ENCODE measurements at regions not wholly inside any gene's neighbourhood (a gene's known extent, or its start where the extent isn't known, plus 50 kb on each side); places are given as distances from the start of the nearest gene placed in this dataset.

DNA sequence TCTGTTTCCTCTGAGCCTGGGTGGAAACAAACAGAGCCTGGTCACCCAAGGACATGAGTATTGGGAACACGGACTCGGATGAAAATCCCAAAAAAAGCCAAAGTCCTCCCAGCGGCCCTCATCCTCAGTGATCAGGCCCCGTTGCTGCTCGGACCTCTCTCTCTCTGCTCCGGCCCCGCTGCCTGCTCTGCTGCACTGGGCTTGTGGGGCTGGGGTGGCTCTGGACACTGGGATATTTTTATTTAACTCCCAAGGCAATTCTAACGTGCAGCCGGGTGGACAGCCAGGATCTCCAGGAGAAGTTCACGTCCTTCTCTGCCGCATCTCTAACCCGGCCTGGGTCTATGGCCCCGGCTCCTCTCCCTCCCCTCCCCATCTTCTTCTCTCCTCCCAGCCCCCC is 280.9 kb upstream of the TNRC6C start:
- no peak for DNase-seq (ENCODE audit: low read depth in 2 of 2)

DNA sequence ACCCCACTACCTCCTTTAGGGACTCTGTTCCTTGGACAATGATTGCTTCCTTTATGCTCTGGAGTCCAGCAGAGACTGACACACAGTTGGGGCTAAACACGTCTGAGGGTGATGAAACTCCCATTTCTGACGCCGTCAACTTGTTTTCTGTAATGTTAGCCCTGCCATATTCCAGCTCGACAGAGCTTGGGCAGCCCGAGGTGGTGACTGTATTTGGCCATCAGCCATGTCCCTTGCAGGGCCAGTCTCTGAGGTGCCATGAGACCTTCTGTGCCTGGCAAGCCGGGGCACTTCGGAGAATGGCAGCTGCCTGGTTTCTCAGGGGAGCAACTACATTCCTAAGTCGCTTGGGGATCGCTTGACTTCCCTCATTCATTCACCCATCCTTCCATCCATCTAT is 278.9 kb upstream of the TNRC6C start:
- DNase-seq (ENCODE audit: low read depth in 2 of 2), result no peak

- DNase-seq (ENCODE audit: low read depth in 2 of 2), result no peak
Measured at GRCh38 chr17:77681861-77682260, 276.6 kb upstream of the TNRC6C start.

DNA sequence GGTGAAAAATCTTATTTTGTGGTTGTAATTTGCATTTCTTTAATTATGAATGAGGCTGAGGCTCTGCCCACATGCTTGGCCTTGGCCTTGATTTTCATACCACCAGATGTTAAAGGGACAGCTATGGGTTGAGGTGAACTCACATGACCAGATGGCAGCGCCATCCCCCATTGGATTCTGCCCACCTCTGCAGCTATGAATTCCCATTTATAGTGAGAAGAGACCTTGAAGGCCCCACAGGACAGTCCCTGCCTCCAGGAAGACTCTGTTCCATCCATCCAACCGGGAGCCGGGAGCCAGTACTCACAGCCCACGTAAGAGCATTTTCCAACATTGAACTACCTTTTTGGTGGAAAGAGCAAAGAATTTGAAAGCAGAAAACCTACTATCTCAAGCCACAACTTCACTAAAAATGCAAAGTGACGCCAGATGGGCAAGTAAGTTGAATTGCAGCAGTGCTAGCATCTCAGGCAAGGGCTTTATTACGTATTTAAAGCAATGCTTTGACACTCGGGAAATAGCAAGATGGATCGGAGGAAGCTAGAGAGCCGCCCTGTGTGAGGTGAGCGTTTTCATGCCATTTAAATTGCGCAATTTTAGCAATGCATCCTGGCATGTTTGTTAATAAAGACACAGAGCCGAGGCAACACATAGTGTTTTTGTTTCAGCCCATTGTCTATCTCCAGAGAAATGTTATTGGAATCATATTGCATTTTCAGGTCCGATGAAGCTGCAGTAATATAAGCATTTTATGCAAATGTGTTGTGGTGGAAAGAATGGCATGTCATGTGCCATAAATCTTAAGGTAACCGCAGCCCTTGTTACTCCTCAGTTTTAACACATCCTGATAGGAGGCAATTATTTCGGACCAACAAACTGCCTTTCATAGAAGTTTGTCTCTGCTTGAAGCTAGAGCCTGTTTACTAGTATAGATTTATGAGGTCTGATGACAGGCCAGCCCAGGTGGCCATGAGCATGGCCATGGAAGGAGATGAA is 273.4 kb upstream of the TNRC6C start:
- DNase-seq (ENCODE audit: low read depth in 2 of 2), result no peak

- no peak for DNase-seq (ENCODE audit: low read depth in 2 of 2)
Measured at GRCh38 chr17:77685881-77686486, 272.5 kb upstream of the TNRC6C start.

- no peak for DNase-seq (ENCODE audit: low read depth in 2 of 2)
Measured at GRCh38 chr17:77686903-77687302, 271.6 kb upstream of the TNRC6C start.

DNA sequence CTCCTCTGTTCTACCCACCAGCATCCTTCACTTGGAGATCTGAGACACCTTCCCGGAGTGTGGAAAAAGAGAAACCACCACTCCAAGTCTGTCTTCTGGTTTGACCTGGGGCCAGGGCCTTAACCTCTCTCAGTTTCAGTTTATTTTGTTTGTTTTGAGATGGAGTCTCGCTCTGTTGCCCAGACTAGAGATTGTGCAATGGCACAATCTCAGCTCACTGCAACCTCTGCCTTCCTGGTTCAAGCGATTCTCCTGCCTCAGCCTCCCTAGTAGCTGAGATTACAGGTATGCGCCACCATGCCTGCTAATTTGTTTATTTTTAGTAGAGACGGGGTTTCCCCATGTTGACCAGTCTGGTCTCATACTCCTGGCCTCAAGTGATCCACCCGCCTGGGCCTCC is 271.1 kb upstream of the TNRC6C start:
- no peak for DNase-seq (ENCODE audit: low read depth in 2 of 2)

GRCh38 chr17:77687921-77688320 is 270.6 kb upstream of the TNRC6C start:
- no peak for DNase-seq (ENCODE audit: low read depth in 2 of 2)

DNA sequence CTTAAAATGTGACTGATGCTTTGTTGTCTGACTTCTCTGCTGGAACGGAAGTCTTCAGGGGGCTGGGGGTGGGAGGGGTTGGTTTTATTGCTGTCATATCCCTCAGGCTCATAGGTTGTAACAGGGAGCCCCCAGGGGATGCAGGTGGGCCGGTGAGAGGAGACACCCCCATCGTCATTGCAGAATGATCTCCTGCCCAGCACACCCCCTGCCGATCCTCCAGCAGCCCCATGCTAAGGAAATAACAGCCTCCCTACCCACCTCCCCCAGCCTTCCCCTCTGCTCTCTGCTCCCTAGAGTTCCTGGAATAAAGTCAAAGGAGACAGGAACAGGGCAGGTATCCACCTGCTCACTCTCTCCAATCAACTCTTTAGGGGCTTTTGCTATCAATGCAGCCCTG is 270.1 kb upstream of the TNRC6C start:
- DNase-seq (ENCODE audit: low read depth in 2 of 2), result no peak

DNA sequence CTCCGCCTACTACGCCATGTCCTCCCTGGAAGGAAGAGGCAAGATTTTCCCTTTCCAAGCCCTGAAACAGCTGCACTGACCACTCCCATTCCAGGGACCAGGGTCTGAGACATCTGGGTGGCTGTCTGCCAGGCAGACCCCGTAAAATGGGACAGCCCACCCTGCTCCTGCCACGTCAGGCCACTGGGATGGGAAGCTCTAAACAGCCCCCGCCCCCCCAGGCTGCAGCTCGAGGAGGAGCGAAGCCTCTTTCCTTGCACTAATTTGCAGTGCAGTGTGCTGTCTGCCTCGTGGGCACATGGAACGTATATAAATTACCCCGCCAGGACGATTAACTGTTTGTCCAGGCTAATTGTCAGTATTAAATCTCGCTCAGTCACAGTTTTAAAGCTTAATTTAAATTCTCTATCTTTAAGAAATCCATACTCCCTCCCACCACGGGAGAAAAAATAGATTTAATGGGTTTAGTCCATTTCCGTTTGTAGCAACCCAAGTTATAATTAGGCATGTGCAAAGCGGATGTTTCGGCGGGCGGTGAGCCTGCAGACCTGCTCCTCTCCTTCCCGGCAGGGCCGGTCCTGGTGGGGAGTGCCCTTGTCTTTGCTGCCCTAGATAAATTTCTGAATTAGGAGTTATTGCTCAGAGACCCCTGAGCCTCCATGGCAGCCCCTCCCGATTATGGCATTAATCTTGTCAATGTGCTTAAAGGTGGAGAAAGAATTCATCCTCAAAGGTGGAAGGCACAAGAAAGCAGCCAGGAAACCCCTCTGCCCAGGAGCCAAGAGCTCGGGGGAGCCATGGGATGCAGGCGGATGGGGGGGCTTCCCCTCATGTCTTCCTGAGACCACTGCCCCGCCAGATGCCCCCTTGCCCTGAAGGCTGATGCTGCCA is 268.0 kb upstream of the TNRC6C start:
- no peak for DNase-seq (ENCODE audit: low read depth in 2 of 2)

DNA sequence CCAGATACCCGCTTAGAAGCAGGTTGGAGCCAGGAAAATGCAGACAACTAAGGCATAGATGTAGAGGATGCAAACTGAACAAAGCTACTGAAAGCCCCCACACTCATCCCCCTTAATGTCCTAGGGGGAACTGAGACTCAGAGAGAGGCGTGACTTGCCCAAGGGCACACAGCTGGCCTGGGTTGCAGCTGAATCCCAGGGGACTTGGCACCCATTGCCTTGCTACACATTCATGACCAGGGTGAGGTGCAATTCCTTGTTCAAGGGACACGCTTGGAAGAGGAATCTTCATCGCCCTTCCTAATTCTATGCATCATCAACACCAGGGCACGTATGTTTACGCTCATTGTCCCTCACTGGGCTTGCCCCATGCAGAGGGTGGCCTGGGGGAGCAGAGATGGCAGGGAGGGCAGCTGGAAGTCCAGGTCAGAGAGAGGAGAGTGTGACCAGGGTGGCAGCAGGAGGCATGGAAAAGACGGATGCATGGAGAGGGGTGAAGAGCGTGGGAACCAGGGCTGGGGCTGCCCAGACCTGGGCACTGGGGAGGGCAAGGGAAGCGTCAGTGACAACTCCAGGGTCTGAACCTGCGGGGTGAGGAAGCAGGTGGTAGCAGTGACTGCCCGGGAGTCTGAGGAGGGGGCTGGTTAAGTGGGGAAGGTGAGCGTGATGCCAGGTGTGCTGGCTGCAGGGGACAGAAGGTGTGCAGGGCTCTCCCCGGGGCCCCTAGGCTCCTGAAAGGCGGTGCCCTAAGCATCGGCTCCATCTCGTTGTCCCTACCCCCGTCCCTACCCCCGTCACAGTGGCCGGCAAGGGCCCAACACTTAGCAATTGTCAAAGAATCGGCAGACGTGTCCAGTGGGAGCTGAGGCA is 267.1 kb upstream of the TNRC6C start:
- no peak for DNase-seq (ENCODE audit: low read depth in 2 of 2)

GRCh38 chr17:77692571-77693161 is 265.8 kb upstream of the TNRC6C start:
- no peak for DNase-seq (ENCODE audit: low read depth in 2 of 2)

- DNase-seq (ENCODE audit: low read depth in 2 of 2), result no peak
Measured at GRCh38 chr17:77693301-77693700, 265.2 kb upstream of the TNRC6C start.

DNA sequence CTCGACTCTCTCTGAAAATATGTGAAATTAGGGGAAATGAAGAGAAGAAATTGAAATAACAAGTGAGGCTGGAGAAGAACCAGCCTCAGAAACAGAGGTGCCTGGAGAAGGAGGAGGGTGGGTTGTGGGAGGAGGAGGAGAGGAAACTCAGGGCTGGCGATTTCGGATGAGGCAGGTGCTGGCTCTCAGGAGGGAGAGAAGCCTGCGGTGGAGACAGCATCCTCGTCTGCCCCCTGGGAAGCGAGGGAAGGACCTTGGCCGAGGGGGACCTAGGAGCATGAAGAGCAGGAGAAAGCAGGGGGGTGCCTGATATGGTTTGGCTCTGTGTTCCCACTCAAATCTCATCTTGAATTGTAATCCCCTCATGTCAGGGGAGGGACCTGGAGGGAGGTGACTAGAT is 264.7 kb upstream of the TNRC6C start:
- no peak for DNase-seq (ENCODE audit: low read depth in 2 of 2)

DNA sequence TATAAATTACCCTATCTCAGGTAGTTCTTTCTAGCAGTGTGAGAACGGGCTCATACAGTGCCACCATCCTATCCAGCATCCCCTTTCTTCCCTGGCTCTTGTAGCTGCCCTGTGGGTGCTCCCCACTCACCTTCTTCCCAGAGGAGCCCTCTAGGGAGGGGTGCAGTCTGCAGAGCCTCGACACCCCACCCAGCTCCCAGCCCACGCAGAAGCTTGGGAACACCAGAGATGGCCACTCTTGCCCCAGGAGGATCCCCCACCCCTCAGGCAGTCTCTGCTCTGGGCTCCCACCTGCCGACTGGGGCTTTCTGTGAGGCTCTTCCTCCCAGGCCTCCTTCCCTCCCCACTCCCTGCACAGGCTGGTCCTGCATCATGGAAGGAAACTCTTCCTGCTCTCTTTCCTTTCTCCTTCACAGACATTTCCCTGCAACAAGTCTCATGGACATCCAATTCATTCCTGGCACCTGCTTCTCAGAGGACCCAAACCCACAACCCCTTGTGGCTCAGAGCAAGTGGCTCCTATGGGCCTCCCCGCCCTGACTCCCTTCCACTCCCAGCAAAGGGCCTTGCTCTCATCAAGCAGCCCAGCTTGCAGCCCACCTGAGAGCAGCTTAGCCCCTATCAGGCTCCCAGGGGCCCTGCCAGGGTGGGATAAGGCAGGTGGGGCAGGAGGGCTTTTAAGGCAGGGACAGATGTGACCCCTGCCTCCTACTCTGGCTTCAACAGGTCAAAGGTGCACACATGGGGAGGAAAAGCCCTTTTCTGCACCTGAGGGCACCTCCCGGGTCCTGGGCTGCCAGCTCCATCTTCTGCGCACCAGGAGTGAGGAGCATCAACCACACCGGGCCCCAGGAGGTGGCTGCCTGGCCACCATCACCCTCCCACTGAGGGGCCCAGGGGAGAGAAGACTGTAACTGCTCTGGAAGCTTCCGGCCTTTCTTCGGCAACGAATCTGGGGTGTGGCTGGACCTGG is 263.8 kb upstream of the TNRC6C start:
- no peak for DNase-seq (ENCODE audit: low read depth in 2 of 2)

- DNase-seq (ENCODE audit: low read depth in 2 of 2), result no peak
Measured at GRCh38 chr17:77695386-77695785, 263.1 kb upstream of the TNRC6C start.

GRCh38 chr17:77696151-77696720 is 262.3 kb upstream of the TNRC6C start:
- DNase-seq (ENCODE audit: low read depth in 2 of 2), result no peak

GRCh38 chr17:77696721-77697460 is 261.6 kb upstream of the TNRC6C start:
- no peak for DNase-seq (ENCODE audit: low read depth in 2 of 2)
